ENCODE measurements at regions not wholly inside any gene's neighbourhood (a gene's known extent, or its start where the extent isn't known, plus 50 kb on each side); places are given as distances from the start of the nearest gene placed in this dataset.

GRCh38 chr4:151957153-151957552 is 196.3 kb upstream of the GATB start:
- TF ChIP-seq EZH2 (IDR thresholded peaks at IDR 0.05; ENCODE audit: low read length, unreplicated experiment) (no peak), CTCF (conservative IDR thresholded peaks at IDR 0.05; ENCODE audit: low read depth, low read length) (no peak), EZH2phosphoT487 (IDR thresholded peaks at IDR 0.05; ENCODE audit: borderline replicate concordance, low read length) (no peak)

All from PC-3 (cell line).